H1 (cell line): ENCODE measurements at regions not wholly inside any gene's neighbourhood (a gene's known extent, or its start where the extent isn't known, plus 50 kb on each side); places are given as distances from the start of the nearest gene placed in this dataset.

Source experiments
- CHD7 ChIP-seq: fragments of 300-600 bp; sonication (generic); IDR thresholded peaks from 2 replicates; pipeline ENCODE4 v1.7.1; 2012; ENCODE audit warnings: low read length, moderate library complexity, mild to moderate bottlenecking, inconsistent platforms; ENCODE audit not compliant: insufficient replicate concordance
- EGR1 ChIP-seq: IDR thresholded peaks from 2 replicates; pipeline ENCODE4 v1.6.1; 2011; ENCODE audit warnings: low read depth, low read length, borderline replicate concordance
- EP300 ChIP-seq, 2 experiments: IDR thresholded peaks; 1 replicate in 1 of 2; 2 replicates in 1 of 2; pipeline ENCODE4 v1.6.1; 2011 to 2012; ENCODE audit warnings: low read depth in 2 of 2, low read length in 2 of 2, mild to moderate bottlenecking in 2 of 2, borderline replicate concordance in 1 of 2, inconsistent platforms in 1 of 2, moderate library complexity in 1 of 2
- GABPA ChIP-seq: IDR thresholded peaks from 2 replicates; pipeline ENCODE4 v1.6.1; 2011; ENCODE audit warnings: mild to moderate bottlenecking, low read length, moderate library complexity, borderline replicate concordance; ENCODE audit not compliant: insufficient read depth
- TAF7 ChIP-seq: optimal IDR thresholded peaks from 2 replicates; pipeline ENCODE3; 2011; ENCODE audit warnings: low read depth, mild to moderate bottlenecking, inconsistent platforms, low read length, moderate library complexity, borderline replicate concordance
- TF ChIP-seq, protein P1 (sequence below), 3 experiments: IDR thresholded peaks; 1 replicate in 2 of 3; 2 replicates in 1 of 3; pipeline versions ENCODE4 v1.5.1 to v1.6.1; 2011; ENCODE audit warnings: low read length in 3 of 3, mild to moderate bottlenecking in 3 of 3, inconsistent platforms in 2 of 3, low read depth in 1 of 3, moderate library complexity in 1 of 3; ENCODE audit not compliant: insufficient read depth in 1 of 3; ENCODE audit errors: control extremely low read depth in 1 of 3

GRCh38 chr2:83901317-83901716 is 557.8 kb downstream of the SUCLG1 start (continued):
- TF ChIP-seq, protein P1, sequence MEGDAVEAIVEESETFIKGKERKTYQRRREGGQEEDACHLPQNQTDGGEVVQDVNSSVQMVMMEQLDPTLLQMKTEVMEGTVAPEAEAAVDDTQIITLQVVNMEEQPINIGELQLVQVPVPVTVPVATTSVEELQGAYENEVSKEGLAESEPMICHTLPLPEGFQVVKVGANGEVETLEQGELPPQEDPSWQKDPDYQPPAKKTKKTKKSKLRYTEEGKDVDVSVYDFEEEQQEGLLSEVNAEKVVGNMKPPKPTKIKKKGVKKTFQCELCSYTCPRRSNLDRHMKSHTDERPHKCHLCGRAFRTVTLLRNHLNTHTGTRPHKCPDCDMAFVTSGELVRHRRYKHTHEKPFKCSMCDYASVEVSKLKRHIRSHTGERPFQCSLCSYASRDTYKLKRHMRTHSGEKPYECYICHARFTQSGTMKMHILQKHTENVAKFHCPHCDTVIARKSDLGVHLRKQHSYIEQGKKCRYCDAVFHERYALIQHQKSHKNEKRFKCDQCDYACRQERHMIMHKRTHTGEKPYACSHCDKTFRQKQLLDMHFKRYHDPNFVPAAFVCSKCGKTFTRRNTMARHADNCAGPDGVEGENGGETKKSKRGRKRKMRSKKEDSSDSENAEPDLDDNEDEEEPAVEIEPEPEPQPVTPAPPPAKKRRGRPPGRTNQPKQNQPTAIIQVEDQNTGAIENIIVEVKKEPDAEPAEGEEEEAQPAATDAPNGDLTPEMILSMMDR (IDR thresholded peaks at IDR 0.05; ENCODE audit: control extremely low read depth in 1 of 3, insufficient read depth in 1 of 3, low read depth in 1 of 3, low read length in 3 of 3) = no peak
- no peak for TF ChIP-seq EP300 (IDR thresholded peaks at IDR 0.05; ENCODE audit: borderline replicate concordance in 1 of 2, low read depth in 2 of 2, low read length in 2 of 2)
- no peak for TF ChIP-seq CHD7
- no peak for TF ChIP-seq GABPA
- TF ChIP-seq EGR1 = no peak
- no peak for TF ChIP-seq TAF7
